RWPE2 (cell line): ENCODE measurements at regions not wholly inside any gene's neighbourhood (a gene's known extent, or its start where the extent isn't known, plus 50 kb on each side); places are given as distances from the start of the nearest gene placed in this dataset.

ENCODE experiments used
- ATAC-seq: fragments of 200-7000 bp; cut with Tn5 transposase; 3 replicates; pipeline ENCODE4 v1.9.1; 2021; ENCODE audit warnings: low read depth
- DNase-seq: peaks from one replicate; pipeline ENCODE4 v3.0.0-alpha.2; 2020; ENCODE audit warnings: low spot score
- H3K27ac ChIP-seq: fragments of 450-650 bp; 2 replicates; pipeline ENCODE4 v1.5.1; 2017; ENCODE audit warnings: mild to moderate bottlenecking; ENCODE audit not compliant: poor library complexity, severe bottlenecking
- H3K27me3 ChIP-seq: fragments of 250-450 bp; sonication (Bioruptor Pico); 2 replicates; pipeline ENCODE4 v1.5.1; 2021; ENCODE audit warnings: mild to moderate bottlenecking, moderate library complexity; ENCODE audit not compliant: insufficient read depth, poor library complexity, severe bottlenecking
- H3K36me3 ChIP-seq: fragments of 250-450 bp; sonication (Bioruptor Pico); 2 replicates; pipeline ENCODE4 v1.5.1; 2020; ENCODE audit warnings: low read depth, mild to moderate bottlenecking, moderate library complexity
- H3K4me1 ChIP-seq: fragments of 250-450 bp; sonication (Bioruptor Pico); 2 replicates; pipeline ENCODE4 v1.5.1; 2021; ENCODE audit warnings: mild to moderate bottlenecking, moderate library complexity; ENCODE audit not compliant: insufficient read depth, poor library complexity, severe bottlenecking
- H3K4me3 ChIP-seq: fragments of 250-450 bp; sonication (Bioruptor Pico); 2 replicates; pipeline ENCODE4 v1.5.1; 2021; ENCODE audit warnings: mild to moderate bottlenecking, moderate library complexity; ENCODE audit not compliant: severe bottlenecking
- H3K9me3 ChIP-seq: fragments of 250-450 bp; sonication (Bioruptor Pico); 2 replicates; pipeline ENCODE4 v1.5.1; 2021; ENCODE audit warnings: mild to moderate bottlenecking, moderate library complexity; ENCODE audit not compliant: severe bottlenecking
- TF ChIP-seq, protein P1 (sequence below): fragments of 450-650 bp; IDR thresholded peaks from one replicate; pipeline ENCODE4 v1.5.1; 2017; ENCODE audit warnings: mild to moderate bottlenecking, moderate library complexity; ENCODE audit not compliant: poor library complexity, severe bottlenecking

DNA sequence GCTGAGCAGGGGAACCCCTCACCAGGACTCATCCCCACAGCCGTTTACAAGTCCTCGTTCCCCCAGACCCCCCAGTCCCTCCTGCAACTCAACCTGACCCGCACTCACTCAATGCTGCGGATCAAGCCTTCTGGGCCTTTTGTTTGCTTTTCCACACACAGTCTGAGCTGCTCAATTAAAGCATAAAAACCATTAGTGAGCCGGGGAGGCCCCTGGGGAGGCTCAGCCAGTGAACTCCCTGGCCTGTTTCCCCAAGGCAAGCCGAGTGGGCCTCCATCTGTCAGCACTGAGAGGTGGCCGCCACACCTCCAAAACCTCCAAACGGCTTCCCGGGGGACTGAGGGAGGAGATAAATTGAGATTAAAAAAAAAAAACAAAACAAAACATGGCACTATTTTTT lies 158.5 kb downstream of the SHOX start:
- Histone ChIP-seq H3K4me3 (no peak overlapping the region), H3K9me3 (peaks cover 10% of the 10 kb centered on the region), H3K27ac (no peak overlapping the region), H3K36me3 (no peaks in the 10 kb centered on the region), H3K27me3 (peaks cover 13% of the 10 kb centered on the region), H3K4me1 (no peaks in the 10 kb centered on the region)
- no peak for ATAC-seq
- no peak for DNase-seq
- TF ChIP-seq, protein P1, sequence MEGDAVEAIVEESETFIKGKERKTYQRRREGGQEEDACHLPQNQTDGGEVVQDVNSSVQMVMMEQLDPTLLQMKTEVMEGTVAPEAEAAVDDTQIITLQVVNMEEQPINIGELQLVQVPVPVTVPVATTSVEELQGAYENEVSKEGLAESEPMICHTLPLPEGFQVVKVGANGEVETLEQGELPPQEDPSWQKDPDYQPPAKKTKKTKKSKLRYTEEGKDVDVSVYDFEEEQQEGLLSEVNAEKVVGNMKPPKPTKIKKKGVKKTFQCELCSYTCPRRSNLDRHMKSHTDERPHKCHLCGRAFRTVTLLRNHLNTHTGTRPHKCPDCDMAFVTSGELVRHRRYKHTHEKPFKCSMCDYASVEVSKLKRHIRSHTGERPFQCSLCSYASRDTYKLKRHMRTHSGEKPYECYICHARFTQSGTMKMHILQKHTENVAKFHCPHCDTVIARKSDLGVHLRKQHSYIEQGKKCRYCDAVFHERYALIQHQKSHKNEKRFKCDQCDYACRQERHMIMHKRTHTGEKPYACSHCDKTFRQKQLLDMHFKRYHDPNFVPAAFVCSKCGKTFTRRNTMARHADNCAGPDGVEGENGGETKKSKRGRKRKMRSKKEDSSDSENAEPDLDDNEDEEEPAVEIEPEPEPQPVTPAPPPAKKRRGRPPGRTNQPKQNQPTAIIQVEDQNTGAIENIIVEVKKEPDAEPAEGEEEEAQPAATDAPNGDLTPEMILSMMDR = no peak

DNA sequence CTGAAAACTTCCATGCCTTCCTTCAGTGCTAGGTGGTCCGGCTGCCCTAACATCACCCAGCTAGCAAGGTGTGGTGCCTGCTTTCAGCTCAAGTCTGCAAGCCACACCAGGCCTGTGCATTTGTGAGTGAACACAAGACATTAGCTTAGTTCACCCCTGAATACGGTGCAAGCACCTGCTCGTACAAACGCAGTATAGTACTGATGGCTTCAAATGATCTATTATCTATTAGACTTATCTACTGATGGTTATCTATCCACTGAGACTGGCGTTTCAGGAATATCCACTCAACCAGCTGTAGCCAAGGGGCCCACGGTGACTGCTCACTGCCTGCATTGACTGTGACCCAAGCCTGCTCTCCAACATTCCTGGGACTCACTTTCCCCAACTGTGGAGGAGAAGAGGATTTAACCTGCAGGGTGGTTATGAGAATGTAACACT lies 155.9 kb downstream of the SHOX start:
- H3K9me3 ChIP-seq = peaks cover 7% of the 10 kb centered on the region
- H3K4me1 ChIP-seq = no peaks in the 10 kb centered on the region
- no peak overlapping the region for H3K27ac ChIP-seq
- TF ChIP-seq, protein P1 = no peak
- peaks cover 12% of the 10 kb centered on the region for H3K27me3 ChIP-seq
- DNase-seq = no peak
- ATAC-seq = no peak
- no peak overlapping the region for H3K4me3 ChIP-seq
- no peaks in the 10 kb centered on the region for H3K36me3 ChIP-seq

DNA sequence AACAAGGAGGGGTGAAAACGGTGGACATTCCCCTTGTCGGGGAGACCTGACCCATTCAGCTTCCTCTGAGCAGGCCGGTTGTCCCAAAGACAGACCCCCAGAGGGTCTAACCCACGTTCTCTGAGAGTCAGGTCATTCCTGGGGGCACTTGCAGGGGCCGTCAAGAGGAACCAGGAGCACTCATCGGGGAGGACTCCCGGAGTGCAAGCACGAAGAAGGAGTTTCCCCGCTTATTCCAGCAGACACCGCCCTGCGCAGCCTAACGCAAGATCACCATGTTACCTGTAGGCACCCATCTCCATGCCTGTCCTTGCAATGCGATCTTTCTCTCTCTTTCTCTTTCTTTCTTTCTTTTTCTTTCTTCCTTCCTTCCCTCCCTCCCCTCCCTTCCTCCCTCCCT lies 154.2 kb downstream of the SHOX start:
- Histone ChIP-seq H3K9me3 (peaks cover 7% of the 10 kb centered on the region), H3K36me3 (no peaks in the 10 kb centered on the region), H3K4me3 (no peak overlapping the region), H3K27me3 (no peaks in the 10 kb centered on the region), H3K27ac (no peak overlapping the region), H3K4me1 (no peaks in the 10 kb centered on the region)
- TF ChIP-seq, protein P1 = no peak
- DNase-seq (no peak), ATAC-seq (no peak)

DNA sequence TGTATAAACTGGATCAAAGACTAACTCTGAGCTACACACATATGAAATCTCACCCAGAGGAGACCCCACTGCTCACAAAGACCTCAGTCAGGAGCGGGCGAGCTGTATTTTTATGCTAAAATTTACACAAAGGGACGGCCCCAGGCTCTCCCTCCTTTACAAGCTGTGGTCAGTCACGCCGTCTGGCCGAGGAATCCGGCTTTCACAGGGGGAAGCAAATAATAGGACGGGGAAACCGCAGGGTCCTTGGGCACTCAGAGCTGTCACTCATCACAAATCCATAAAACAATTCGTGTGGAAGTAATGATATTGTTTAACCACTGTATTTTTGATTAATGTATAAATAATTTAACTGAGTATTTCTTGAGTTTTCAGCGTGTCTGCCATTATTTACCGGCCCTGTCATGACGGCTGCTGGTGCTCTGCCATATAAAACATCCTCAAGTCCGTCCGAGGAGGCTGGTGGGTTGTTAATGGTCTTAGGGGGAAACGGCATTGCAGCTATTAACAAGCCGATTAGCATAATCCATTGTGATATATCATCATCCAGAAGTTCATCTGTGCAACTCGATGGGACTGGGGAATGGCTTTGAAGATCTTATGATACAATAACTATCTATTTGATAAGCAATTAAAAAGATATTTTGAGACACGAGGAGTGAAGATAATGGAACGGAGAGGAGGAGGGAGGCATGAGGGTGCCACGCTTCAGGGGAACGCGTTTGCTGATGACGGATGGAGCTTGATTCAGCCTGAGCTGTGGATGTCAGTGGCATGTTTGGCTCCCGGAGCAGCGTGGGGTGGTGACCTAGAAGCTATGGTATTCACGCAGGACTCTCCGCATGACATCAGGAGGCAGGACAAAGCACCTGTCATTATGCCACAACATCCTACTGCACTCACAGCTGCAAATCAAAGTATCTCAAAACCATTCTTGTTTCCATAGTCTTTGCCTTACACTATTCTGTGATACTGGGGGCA lies 150.9 kb downstream of the SHOX start:
- H3K4me3 ChIP-seq = no peak overlapping the region
- no peaks in the 10 kb centered on the region for H3K4me1 ChIP-seq
- DNase-seq (no peak), ATAC-seq (no peak)
- H3K9me3 ChIP-seq = peaks cover 5% of the 10 kb centered on the region
- TF ChIP-seq, protein P1 = no peak
- H3K36me3 ChIP-seq = no peaks in the 10 kb centered on the region
- no peak overlapping the region for H3K27ac ChIP-seq
- H3K27me3 ChIP-seq = no peaks in the 10 kb centered on the region
